T-helper 2 cell treated with Interferon-gamma antibody and Interleukin-4, amounts not matched to agents 100 ng/mL and 5 ng/mL, for 36 hours (primary cell): ENCODE measurements at regions not wholly inside any gene's neighbourhood (a gene's known extent, or its start where the extent isn't known, plus 50 kb on each side); places are given as distances from the start of the nearest gene placed in this dataset.

Source experiments
- intact Hi-C: fragments of 100-400 bp; cut with micrococcal nuclease; formaldehyde crosslinking; loops from one replicate; pipeline ENCODE4 v1.15.1; 2023

GRCh38 chr9:118170032-118170955 lies 466.1 kb downstream of the TLR4 start:
- intact Hi-C loops, result no loop called here

GRCh38 chr9:118177241-118177640 lies 473.0 kb downstream of the TLR4 start:
- intact Hi-C loops, result no loop called here

- intact Hi-C loops, result no loop called here
Observed at GRCh38 chr9:118183576-118183975, 479.4 kb downstream of the TLR4 start.

GRCh38 chr9:118187408-118187807 lies 483.2 kb downstream of the TLR4 start:
- intact Hi-C loops, result no loop called here

GRCh38 chr9:118189615-118190014 lies 485.4 kb downstream of the TLR4 start:
- intact Hi-C loops, result no loop called here

- intact Hi-C loops, result no loop called here
Observed at GRCh38 chr9:118192807-118193206, 488.6 kb downstream of the TLR4 start.

GRCh38 chr9:118209343-118209742 lies 505.1 kb downstream of the TLR4 start:
- intact Hi-C loops, result no loop called here

GRCh38 chr9:118215549-118215948 lies 511.3 kb downstream of the TLR4 start:
- intact Hi-C loops, result no loop called here

GRCh38 chr9:118222375-118222774 lies 518.2 kb downstream of the TLR4 start:
- intact Hi-C loops, result no loop called here

GRCh38 chr9:118223111-118223510 lies 518.9 kb downstream of the TLR4 start:
- intact Hi-C loops, result no loop called here

- intact Hi-C loops, result no loop called here
Observed at GRCh38 chr9:118230329-118230728, 526.1 kb downstream of the TLR4 start.

GRCh38 chr9:118236625-118237024 lies 532.4 kb downstream of the TLR4 start:
- intact Hi-C loops, result no loop called here

GRCh38 chr9:118238139-118238538 lies 533.9 kb downstream of the TLR4 start:
- intact Hi-C loops, result no loop called here

- intact Hi-C loops, result no loop called here
Observed at GRCh38 chr9:118252027-118252426, 547.8 kb downstream of the TLR4 start.

- intact Hi-C loops, result no loop called here
Observed at GRCh38 chr9:118262191-118262590, 558.0 kb downstream of the TLR4 start.

- intact Hi-C loops, result no loop called here
Observed at GRCh38 chr9:118263949-118264348, 559.7 kb downstream of the TLR4 start.

- intact Hi-C loops, result no loop called here
Observed at GRCh38 chr9:118268046-118268445, 563.8 kb downstream of the TLR4 start.

GRCh38 chr9:118269623-118270022 lies 565.4 kb downstream of the TLR4 start:
- intact Hi-C loops, result no loop called here

GRCh38 chr9:118271331-118271730 lies 567.1 kb downstream of the TLR4 start:
- intact Hi-C loops, result no loop called here

GRCh38 chr9:118271936-118272335 lies 567.7 kb downstream of the TLR4 start:
- intact Hi-C loops, result no loop called here

GRCh38 chr9:118273048-118273447 lies 568.8 kb downstream of the TLR4 start:
- intact Hi-C loops, result no loop called here

- intact Hi-C loops, result no loop called here
Observed at GRCh38 chr9:118276784-118277183, 572.6 kb downstream of the TLR4 start.

- intact Hi-C loops, result no loop called here
Observed at GRCh38 chr9:118281772-118282171, 577.6 kb downstream of the TLR4 start.
